ENCODE measurements at regions not wholly inside any gene's neighbourhood (a gene's known extent, or its start where the extent isn't known, plus 50 kb on each side); places are given as distances from the start of the nearest gene placed in this dataset.

DNA sequence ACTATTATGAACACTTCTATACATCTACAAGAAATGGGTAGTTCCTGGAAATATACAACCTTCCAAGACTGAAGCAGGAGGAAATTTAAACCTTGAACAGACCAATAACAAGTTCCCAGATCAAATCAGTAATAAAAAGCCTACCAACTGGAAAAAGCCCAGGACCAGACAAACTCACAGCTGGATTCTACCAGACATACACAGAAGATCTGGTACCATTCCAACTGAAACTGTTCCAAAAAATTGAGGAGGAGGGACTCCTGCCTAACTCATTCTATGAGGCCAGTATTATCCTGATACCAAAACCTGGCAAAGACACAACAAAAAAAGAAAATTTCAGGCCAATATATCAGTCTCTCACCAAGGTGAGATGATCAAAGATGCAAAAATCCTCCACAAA, 189.4 kb downstream of the RPS29 start:
- no peak overlapping the region for H3K27ac ChIP-seq (ENCODE audit: low read depth, low read length)
- H3K4me3 ChIP-seq (ENCODE audit: low read length), result no peak overlapping the region
- no peaks in the 10 kb centered on the region for H3K79me2 ChIP-seq (ENCODE audit: control insufficient read depth, low read length)
- no peaks in the 10 kb centered on the region for H3F3A ChIP-seq (ENCODE audit: control insufficient read depth, insufficient read depth)
- no peaks in the 10 kb centered on the region for H3K4me1 ChIP-seq (ENCODE audit: control insufficient read depth, low read length)
- no peaks in the 10 kb centered on the region; the same call in 1 of the 2 replicates for H3K27me3 ChIP-seq (ENCODE audit: control insufficient read depth, low read length)
- no peaks in the 10 kb centered on the region for H3K9me3 ChIP-seq (ENCODE audit: control insufficient read depth, insufficient read depth, low read length)
- no peak overlapping the region for H3K4me2 ChIP-seq (ENCODE audit: low read length)
- H4K20me1 ChIP-seq (ENCODE audit: control insufficient read depth, insufficient read depth, low read depth, low read length), result no peaks in the 10 kb centered on the region
- no peaks in the 10 kb centered on the region for H3K9me2 ChIP-seq (replicated peaks; ENCODE audit: control insufficient read depth, low read length)
- no peak for TF ChIP-seq EZH2phosphoT487 (IDR thresholded peaks at IDR 0.05; ENCODE audit: borderline replicate concordance, low read length)
- no peak for TF ChIP-seq CTCF (IDR thresholded peaks at IDR 0.05; ENCODE audit: low read depth, low read length, poor library complexity, severe bottlenecking)
- H3K36me3 ChIP-seq (ENCODE audit: control insufficient read depth, low read length), result no peaks in the 10 kb centered on the region

DNA sequence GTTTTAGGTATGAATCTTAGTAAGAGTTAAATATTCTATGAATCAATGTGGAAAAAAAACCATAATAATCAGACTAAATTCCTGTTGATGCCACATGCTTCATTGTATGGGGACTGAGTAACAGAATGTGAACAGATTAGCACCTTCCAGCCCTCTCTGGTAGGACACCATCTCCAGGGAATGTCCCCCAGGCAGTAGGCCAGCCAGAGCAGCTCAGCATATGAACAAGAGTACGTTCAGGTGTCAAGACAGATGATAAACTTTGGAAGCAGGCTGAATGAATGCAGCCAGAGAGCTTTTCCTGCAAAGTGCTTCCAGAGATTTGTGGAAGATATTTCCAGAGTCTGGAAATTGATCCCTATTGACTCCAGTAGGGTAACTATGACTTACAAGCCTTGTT, 204.4 kb downstream of the RPS29 start:
- H3K9me2 ChIP-seq (replicated peaks; ENCODE audit: control insufficient read depth, low read length), result no peaks in the 10 kb centered on the region
- no peak overlapping the region for H3K27ac ChIP-seq (ENCODE audit: low read depth, low read length)
- H3K36me3 ChIP-seq (ENCODE audit: control insufficient read depth, low read length), result no peaks in the 10 kb centered on the region
- no peaks in the 10 kb centered on the region for H3K9me3 ChIP-seq (ENCODE audit: control insufficient read depth, insufficient read depth, low read length)
- H3K4me2 ChIP-seq (ENCODE audit: low read length), result no peak overlapping the region
- H3K27me3 ChIP-seq (ENCODE audit: control insufficient read depth, low read length), result no peaks in the 10 kb centered on the region
- H4K20me1 ChIP-seq (ENCODE audit: control insufficient read depth, insufficient read depth, low read depth, low read length), result no peaks in the 10 kb centered on the region
- H3F3A ChIP-seq (ENCODE audit: control insufficient read depth, insufficient read depth), result no peaks in the 10 kb centered on the region
- H3K4me3 ChIP-seq (ENCODE audit: low read length), result no peak overlapping the region
- no peak for TF ChIP-seq CTCF (IDR thresholded peaks at IDR 0.05; ENCODE audit: low read depth, low read length, poor library complexity, severe bottlenecking)
- TF ChIP-seq EZH2phosphoT487 (IDR thresholded peaks at IDR 0.05; ENCODE audit: borderline replicate concordance, low read length), result no peak
- H3K79me2 ChIP-seq (ENCODE audit: control insufficient read depth, low read length), result no peaks in the 10 kb centered on the region
- H3K4me1 ChIP-seq (ENCODE audit: control insufficient read depth, low read length), result no peaks in the 10 kb centered on the region

GRCh38 chr14:49367696-49368095, 218.5 kb downstream of the RPS29 start:
- Histone ChIP-seq H3K36me3 (ENCODE audit: control insufficient read depth, low read length) (no peaks in the 10 kb centered on the region), H3K4me1 (ENCODE audit: control insufficient read depth, low read length) (no peaks in the 10 kb centered on the region), H3F3A (ENCODE audit: control insufficient read depth, insufficient read depth) (no peaks in the 10 kb centered on the region), H3K9me2 (replicated peaks; ENCODE audit: control insufficient read depth, low read length) (no peaks in the 10 kb centered on the region), H3K79me2 (ENCODE audit: control insufficient read depth, low read length) (no peaks in the 10 kb centered on the region), H3K27ac (ENCODE audit: low read depth, low read length) (no peak overlapping the region), H3K4me3 (ENCODE audit: low read length) (no peak overlapping the region), H3K27me3 (ENCODE audit: control insufficient read depth, low read length) (no peaks in the 10 kb centered on the region), H4K20me1 (ENCODE audit: control insufficient read depth, insufficient read depth, low read depth, low read length) (no peaks in the 10 kb centered on the region), H3K9me3 (ENCODE audit: control insufficient read depth, insufficient read depth, low read length) (no peaks in the 10 kb centered on the region), H3K4me2 (ENCODE audit: low read length) (no peak overlapping the region)
- TF ChIP-seq CTCF (IDR thresholded peaks at IDR 0.05; ENCODE audit: low read depth, low read length, poor library complexity, severe bottlenecking), result no peak
- no peak for TF ChIP-seq EZH2phosphoT487 (IDR thresholded peaks at IDR 0.05; ENCODE audit: borderline replicate concordance, low read length)

DNA sequence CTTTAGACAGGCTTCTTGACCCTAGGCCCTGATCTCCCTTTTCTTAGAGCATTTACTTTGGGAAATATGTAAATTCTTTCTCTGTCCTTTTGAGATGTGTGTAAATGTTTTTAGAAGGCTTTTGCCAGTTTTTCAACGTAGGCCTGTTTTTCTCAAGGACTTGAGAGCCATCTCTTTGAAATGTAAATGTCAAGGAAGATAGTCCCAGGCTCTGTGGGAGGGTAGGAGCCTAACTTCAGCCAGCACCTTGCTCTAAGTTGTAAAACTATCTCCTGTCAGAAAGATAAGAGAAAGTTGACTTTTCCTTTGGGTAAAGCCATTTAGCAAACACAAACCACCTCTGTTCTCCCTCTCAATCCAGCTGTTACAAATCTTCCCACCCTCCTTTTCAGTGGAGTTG, 219.8 kb downstream of the RPS29 start:
- no peak for TF ChIP-seq CTCF (IDR thresholded peaks at IDR 0.05; ENCODE audit: low read depth, low read length, poor library complexity, severe bottlenecking)
- no peak for TF ChIP-seq EZH2phosphoT487 (IDR thresholded peaks at IDR 0.05; ENCODE audit: borderline replicate concordance, low read length)
- H3K9me3 ChIP-seq (ENCODE audit: control insufficient read depth, insufficient read depth, low read length), result no peaks in the 10 kb centered on the region
- H3K36me3 ChIP-seq (ENCODE audit: control insufficient read depth, low read length), result no peaks in the 10 kb centered on the region
- no peak overlapping the region for H3K4me2 ChIP-seq (ENCODE audit: low read length)
- no peaks in the 10 kb centered on the region for H3K4me1 ChIP-seq (ENCODE audit: control insufficient read depth, low read length)
- H3K27me3 ChIP-seq (ENCODE audit: control insufficient read depth, low read length), result no peaks in the 10 kb centered on the region
- H4K20me1 ChIP-seq (ENCODE audit: control insufficient read depth, insufficient read depth, low read depth, low read length), result no peaks in the 10 kb centered on the region
- H3K27ac ChIP-seq (ENCODE audit: low read depth, low read length), result no peak overlapping the region
- H3K79me2 ChIP-seq (ENCODE audit: control insufficient read depth, low read length), result no peaks in the 10 kb centered on the region
- H3K9me2 ChIP-seq (replicated peaks; ENCODE audit: control insufficient read depth, low read length), result no peaks in the 10 kb centered on the region
- H3K4me3 ChIP-seq (ENCODE audit: low read length), result no peak overlapping the region
- no peaks in the 10 kb centered on the region for H3F3A ChIP-seq (ENCODE audit: control insufficient read depth, insufficient read depth)
